22Rv1 (cell line): ENCODE measurements at regions not wholly inside any gene's neighbourhood (a gene's known extent, or its start where the extent isn't known, plus 50 kb on each side); places are given as distances from the start of the nearest gene placed in this dataset.
"Not testable (repeated sequence)": the region's sequence is repeated elsewhere in the genome, so short reads cannot be mapped to it uniquely, and the experiment has no call there.

Experiments
- ZFX ChIP-seq: fragments of 450-650 bp; IDR thresholded peaks from 2 replicates; pipeline ENCODE4 v1.6.1; 2017; ENCODE audit warnings: antibody characterized with exemption, borderline replicate concordance
- TF ChIP-seq, protein P1 (sequence below): fragments of 450-650 bp; IDR thresholded peaks from 2 replicates; pipeline ENCODE4 v1.5.1; 2017; ENCODE audit warnings: mild to moderate bottlenecking

DNA sequence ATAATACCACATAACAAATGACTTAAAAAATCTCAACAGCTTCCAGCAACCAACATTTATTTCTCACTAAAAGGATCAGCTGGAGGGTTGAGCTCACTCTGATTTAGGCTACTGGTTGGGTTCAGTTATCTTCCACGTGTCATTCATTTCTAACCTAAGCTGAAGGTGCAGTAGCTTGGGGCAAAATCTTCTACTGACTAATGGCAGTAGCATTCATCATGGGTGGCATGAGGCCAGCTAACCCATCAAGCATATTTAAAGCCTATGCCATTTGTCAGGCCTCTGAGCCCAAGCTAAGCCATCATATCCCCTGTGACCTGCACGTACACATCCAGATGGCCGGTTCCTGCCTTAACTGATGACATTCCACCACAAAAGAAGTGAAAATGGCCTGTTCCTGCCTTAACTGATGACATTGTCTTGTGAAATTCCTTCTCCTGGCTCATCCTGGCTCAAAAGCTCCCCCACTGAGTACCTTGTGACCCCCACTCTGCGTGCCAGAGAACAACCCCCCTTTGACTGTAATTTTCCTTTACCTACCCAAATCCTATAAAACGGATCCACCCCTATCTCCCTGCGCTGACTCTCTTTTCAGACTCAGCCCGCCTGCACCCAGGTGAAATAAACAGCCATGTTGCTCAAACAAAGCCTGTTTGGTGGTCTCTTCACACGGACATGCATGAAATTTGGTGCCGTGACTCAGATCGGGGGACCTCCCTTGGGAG lies 324.7 kb upstream of the LMCD1 start:
- TF ChIP-seq, protein P1, sequence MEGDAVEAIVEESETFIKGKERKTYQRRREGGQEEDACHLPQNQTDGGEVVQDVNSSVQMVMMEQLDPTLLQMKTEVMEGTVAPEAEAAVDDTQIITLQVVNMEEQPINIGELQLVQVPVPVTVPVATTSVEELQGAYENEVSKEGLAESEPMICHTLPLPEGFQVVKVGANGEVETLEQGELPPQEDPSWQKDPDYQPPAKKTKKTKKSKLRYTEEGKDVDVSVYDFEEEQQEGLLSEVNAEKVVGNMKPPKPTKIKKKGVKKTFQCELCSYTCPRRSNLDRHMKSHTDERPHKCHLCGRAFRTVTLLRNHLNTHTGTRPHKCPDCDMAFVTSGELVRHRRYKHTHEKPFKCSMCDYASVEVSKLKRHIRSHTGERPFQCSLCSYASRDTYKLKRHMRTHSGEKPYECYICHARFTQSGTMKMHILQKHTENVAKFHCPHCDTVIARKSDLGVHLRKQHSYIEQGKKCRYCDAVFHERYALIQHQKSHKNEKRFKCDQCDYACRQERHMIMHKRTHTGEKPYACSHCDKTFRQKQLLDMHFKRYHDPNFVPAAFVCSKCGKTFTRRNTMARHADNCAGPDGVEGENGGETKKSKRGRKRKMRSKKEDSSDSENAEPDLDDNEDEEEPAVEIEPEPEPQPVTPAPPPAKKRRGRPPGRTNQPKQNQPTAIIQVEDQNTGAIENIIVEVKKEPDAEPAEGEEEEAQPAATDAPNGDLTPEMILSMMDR = not testable (repeated sequence)
- not testable (repeated sequence) for TF ChIP-seq ZFX
